ENCODE measurements at regions not wholly inside any gene's neighbourhood (a gene's known extent, or its start where the extent isn't known, plus 50 kb on each side); places are given as distances from the start of the nearest gene placed in this dataset.

GRCh38 chr3:26198609-26199008 is 408.7 kb downstream of the OXSM start:
- no peak for TF ChIP-seq POLR2A (IDR thresholded peaks at IDR 0.05)
- TF ChIP-seq CTCF (IDR thresholded peaks at IDR 0.05), result no peak
- no peak for TF ChIP-seq EP300 (IDR thresholded peaks at IDR 0.05)

All from tibial nerve (tissue), 4 donors.